Ramos (cell line): ENCODE measurements at regions not wholly inside any gene's neighbourhood (a gene's known extent, or its start where the extent isn't known, plus 50 kb on each side); places are given as distances from the start of the nearest gene placed in this dataset.
"Not testable (repeated sequence)": the region's sequence is repeated elsewhere in the genome, so short reads cannot be mapped to it uniquely, and the experiment has no call there.

Source experiments
- in situ Hi-C: fragments of 300-500 bp; cut with MboI; formaldehyde crosslinking; loops from one replicate; pipeline ENCODE4 v1.14.3; 2022; ENCODE audit warnings: low sequenced_read_pairs; ENCODE audit not compliant: unreplicated experiment

GRCh38 chr7:145817687-145818086 is 298.9 kb upstream of the CNTNAP2 start:
- in situ Hi-C loops: no loop called here

- in situ Hi-C loops: no loop called here
These were observed 304.4 kb upstream of the CNTNAP2 start for GRCh38 chr7:145812218-145812617.

- in situ Hi-C loops: not testable (repeated sequence)
These were observed 311.1 kb upstream of the CNTNAP2 start for GRCh38 chr7:145805496-145805895.

GRCh38 chr7:145797507-145797906 is 319.1 kb upstream of the CNTNAP2 start:
- in situ Hi-C loops: no loop called here

GRCh38 chr7:145795132-145795531 is 321.5 kb upstream of the CNTNAP2 start:
- in situ Hi-C loops: no loop called here

- in situ Hi-C loops: no loop called here
These were observed 331.5 kb upstream of the CNTNAP2 start for GRCh38 chr7:145784809-145785780.

GRCh38 chr7:145781388-145781787 is 335.2 kb upstream of the CNTNAP2 start:
- in situ Hi-C loops: not testable (repeated sequence)

- in situ Hi-C loops: no loop called here
These were observed 337.5 kb upstream of the CNTNAP2 start for GRCh38 chr7:145779140-145779539.

- in situ Hi-C loops: no loop called here
These were observed 341.8 kb upstream of the CNTNAP2 start for GRCh38 chr7:145774777-145775176.

GRCh38 chr7:145753004-145753403 is 363.6 kb upstream of the CNTNAP2 start:
- in situ Hi-C loops: no loop called here

GRCh38 chr7:145737617-145738016 is 379.0 kb upstream of the CNTNAP2 start:
- in situ Hi-C loops: no loop called here

GRCh38 chr7:145735061-145735460 is 381.5 kb upstream of the CNTNAP2 start:
- in situ Hi-C loops: no loop called here

GRCh38 chr7:145732521-145732920 is 384.1 kb upstream of the CNTNAP2 start:
- in situ Hi-C loops: no loop called here

GRCh38 chr7:145729691-145730090 is 386.9 kb upstream of the CNTNAP2 start:
- in situ Hi-C loops: no loop called here

GRCh38 chr7:145718129-145718528 is 398.5 kb upstream of the CNTNAP2 start:
- in situ Hi-C loops: no loop called here

- in situ Hi-C loops: no loop called here
These were observed 416.1 kb upstream of the CNTNAP2 start for GRCh38 chr7:145700488-145700887.

GRCh38 chr7:145698526-145699262 is 417.9 kb upstream of the CNTNAP2 start:
- in situ Hi-C loops: no loop called here

- in situ Hi-C loops: not testable (repeated sequence)
These were observed 419.0 kb upstream of the CNTNAP2 start for GRCh38 chr7:145697412-145698107.

- in situ Hi-C loops: no loop called here
These were observed 420.5 kb upstream of the CNTNAP2 start for GRCh38 chr7:145696071-145696470.

GRCh38 chr7:145692237-145692950 is 424.2 kb upstream of the CNTNAP2 start:
- in situ Hi-C loops: no loop called here
